WI38 (cell line): ENCODE measurements at regions not wholly inside any gene's neighbourhood (a gene's known extent, or its start where the extent isn't known, plus 50 kb on each side); places are given as distances from the start of the nearest gene placed in this dataset.
"Not testable (repeated sequence)": the region's sequence is repeated elsewhere in the genome, so short reads cannot be mapped to it uniquely, and the experiment has no call there.

Experiments
- H3K4me3 ChIP-seq: 2 replicates; pipeline ENCODE4 v1.5.1; 2011; ENCODE audit warnings: low read depth, mild to moderate bottlenecking, control low read depth, low read length
- CTCF ChIP-seq: IDR thresholded peaks from 2 replicates; pipeline ENCODE4 v1.5.1; 2012; ENCODE audit warnings: low read depth, mild to moderate bottlenecking, control low read depth, low read length

DNA sequence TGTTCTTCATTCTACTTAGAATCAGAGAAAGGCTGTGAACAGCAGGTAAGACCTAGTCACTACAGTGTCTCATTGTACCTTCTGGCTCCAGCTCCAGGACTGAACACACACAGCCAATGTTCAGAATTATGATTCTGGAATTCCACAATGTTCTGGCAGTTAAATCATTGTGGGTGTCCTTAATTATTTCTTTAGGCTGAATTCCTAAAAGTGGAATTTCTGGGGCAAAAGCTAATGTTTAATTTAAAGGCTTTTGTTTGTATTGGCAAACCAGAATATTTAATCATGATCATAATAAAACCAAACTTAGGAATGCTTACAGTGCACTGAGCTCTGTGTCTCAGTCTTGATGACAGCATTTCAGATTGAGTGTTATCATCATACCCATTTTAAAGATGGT lies 67.0 kb upstream of the FAT1 start:
- TF ChIP-seq CTCF: no peak
- no peak overlapping the region for H3K4me3 ChIP-seq

DNA sequence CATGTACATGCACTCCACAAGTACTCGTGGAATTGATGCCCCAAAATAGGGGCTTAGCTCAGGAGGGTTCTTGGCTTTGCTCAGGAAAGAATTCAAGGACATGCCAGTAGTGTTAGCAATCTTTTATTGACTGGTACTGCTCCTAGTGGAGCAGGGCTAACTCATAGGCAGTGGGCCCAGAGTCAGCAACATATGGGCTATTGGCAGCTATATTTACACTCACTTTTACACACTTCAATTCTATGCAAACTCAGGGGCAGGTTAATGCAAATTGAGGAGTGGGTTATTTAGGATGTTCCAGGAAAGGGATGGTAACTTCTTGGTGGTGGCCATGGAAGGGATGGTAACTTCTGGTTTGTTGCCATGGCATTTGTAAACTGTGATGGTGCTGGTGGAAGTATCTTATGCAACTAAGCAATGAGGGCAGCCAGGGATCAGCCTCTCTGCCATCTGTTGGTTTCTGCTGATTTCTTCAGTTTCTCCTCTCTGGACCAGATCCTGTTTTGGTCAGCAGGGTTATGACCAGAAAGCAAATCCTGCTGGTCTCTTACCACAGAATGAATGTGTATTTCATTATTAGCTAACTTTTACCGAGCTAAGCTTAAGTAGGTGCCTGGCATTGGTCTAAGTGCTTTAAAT lies 69.2 kb upstream of the FAT1 start:
- no peak for TF ChIP-seq CTCF
- H3K4me3 ChIP-seq: no peak overlapping the region

GRCh38 chr4:186798951-186799659 lies 75.4 kb upstream of the FAT1 start:
- no peak for TF ChIP-seq CTCF
- H3K4me3 ChIP-seq: no peak overlapping the region

- no peak overlapping the region for H3K4me3 ChIP-seq
- TF ChIP-seq CTCF: no peak
Measured at GRCh38 chr4:186805020-186805820, 81.6 kb upstream of the FAT1 start.

DNA sequence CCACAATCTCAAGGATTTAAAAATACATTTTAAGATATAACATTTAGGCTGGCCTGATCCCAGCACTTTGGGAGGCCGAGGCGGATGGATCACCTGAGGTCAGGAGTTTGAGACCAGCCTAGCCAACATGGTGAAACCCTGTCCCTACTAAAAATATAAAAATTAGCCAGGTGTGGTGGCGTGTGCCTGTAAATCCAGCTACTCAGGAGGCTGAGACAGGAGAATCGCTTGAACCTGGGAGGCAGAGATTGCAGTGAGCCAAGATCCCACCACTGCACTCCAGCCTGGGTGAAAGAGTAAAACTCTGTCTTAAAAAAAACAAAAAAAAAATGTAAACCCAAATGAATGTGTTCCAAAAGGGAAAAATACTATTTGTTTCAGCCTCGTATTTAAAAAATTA lies 82.3 kb upstream of the FAT1 start:
- H3K4me3 ChIP-seq: not testable (repeated sequence)

- no peak overlapping the region for H3K4me3 ChIP-seq
- no peak for TF ChIP-seq CTCF
Measured at GRCh38 chr4:186806679-186807421, 83.2 kb upstream of the FAT1 start.

DNA sequence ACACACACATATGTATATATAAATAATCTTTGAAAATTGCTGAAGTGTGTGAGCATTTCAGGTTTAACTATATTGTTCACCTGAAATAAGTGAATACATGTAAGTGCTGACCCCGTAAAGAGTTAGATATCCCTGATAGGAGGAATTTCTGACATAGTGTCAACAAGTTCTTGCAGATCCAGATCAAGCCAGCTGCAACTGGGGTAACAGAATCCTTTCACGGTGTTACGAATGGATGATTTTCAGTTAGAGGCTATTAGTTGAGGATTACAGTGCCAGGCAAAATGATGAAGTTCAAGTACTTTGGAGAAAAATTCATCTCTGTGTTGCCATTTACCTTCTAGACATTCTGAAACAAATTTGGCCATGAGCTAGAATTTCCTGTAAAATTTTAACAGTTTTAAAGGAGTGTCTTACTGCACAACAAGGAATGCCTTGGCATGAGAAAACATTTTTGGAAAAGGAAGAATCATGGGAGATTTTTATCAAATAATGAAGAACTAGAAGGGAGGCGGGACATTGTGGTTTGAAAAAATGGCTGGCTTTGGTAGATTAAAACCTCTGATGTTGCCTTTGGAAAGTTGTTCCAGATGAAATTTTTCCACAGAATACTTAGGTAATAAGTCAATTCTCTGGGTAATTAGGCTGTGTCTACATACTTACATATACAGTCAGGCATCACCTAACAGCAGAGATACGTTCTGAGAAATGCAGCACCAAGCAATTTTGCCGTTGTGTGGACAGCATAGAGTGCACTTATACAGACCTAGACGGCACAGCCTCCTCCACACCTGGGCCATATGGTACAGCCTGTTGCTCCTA lies 84.4 kb upstream of the FAT1 start:
- no peak overlapping the region for H3K4me3 ChIP-seq

More for the DNA sequence above, 84.4 kb upstream of the FAT1 start:
- no peak for TF ChIP-seq CTCF
